OCI-LY3 (cell line): ENCODE measurements at regions not wholly inside any gene's neighbourhood (a gene's known extent, or its start where the extent isn't known, plus 50 kb on each side); places are given as distances from the start of the nearest gene placed in this dataset.

Experiments used
- CTCF ChIP-seq: fragments of 200-600, 300-600 bp; sonication (generic); IDR thresholded peaks from 2 replicates; pipeline ENCODE4 v1.5.1; 2014; ENCODE audit warnings: antibody characterized with exemption, low read length, low read depth
- EZH2phosphoT487 ChIP-seq: fragments of 200-600 bp; shearing (Covaris generic); IDR thresholded peaks from 2 replicates; pipeline ENCODE4 v1.6.1; 2018; ENCODE audit warnings: antibody characterized with exemption, mixed run types, low read depth

- TF ChIP-seq CTCF (no peak), EZH2phosphoT487 (no peak)
Measured at GRCh38 chr2:137897082-137897481, 67.2 kb upstream of the HNMT start.
